Stomach (tissue), 4 donors: ENCODE measurements at regions not wholly inside any gene's neighbourhood (a gene's known extent, or its start where the extent isn't known, plus 50 kb on each side); places are given as distances from the start of the nearest gene placed in this dataset.

Experiments used
- EP300 ChIP-seq: sonication (generic); formaldehyde crosslinking; IDR thresholded peaks from one replicate; pipeline ENCODE4 v1.6.1; 2017; ENCODE audit warnings: antibody characterized with exemption
- POLR2A ChIP-seq, 4 donors: fragments of 450-650 bp; IDR thresholded peaks; one replicate each; pipeline ENCODE4 v1.6.1; 2016; ENCODE audit warnings: antibody characterized with exemption in 4 of 4, control low read depth in 2 of 4, mild to moderate bottlenecking in 1 of 4, moderate library complexity in 1 of 4
- POLR2AphosphoS5 ChIP-seq, 3 donors: sonication (generic); formaldehyde crosslinking; IDR thresholded peaks; one replicate each; pipeline ENCODE4 v1.6.1; 2016; ENCODE audit warnings: antibody characterized with exemption in 3 of 3
- TF ChIP-seq, protein P1 (sequence below), 7 experiments: fragments of 450-650 bp in 4 of 7; fragments of 200-600 bp in 3 of 7; sonication (generic) in 3 of 7; IDR thresholded peaks; one replicate each; pipeline ENCODE4 v1.5.1; 2016 to 2019; ENCODE audit warnings: antibody characterized with exemption in 7 of 7, control low read depth in 2 of 7, mild to moderate bottlenecking in 1 of 7

DNA sequence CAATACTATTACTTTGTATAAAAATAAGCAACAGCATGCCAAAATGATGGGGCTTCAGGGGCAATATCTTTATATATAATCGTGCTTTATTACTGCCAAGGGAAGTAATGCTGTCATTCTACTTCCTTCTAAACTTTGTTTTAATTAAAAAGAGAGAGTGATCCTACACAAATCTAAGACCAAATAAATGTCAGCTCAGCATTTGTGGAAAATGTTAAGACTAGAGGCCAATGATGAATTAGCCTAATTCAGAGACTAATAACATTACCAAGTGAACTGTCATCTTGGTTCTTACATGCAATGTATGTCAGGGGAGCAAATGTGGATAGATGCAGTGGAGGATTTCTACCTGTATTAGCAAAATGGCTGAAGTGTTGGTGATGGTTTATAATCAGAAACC, 166.4 kb upstream of the PTCHD1 start:
- TF ChIP-seq, protein P1, sequence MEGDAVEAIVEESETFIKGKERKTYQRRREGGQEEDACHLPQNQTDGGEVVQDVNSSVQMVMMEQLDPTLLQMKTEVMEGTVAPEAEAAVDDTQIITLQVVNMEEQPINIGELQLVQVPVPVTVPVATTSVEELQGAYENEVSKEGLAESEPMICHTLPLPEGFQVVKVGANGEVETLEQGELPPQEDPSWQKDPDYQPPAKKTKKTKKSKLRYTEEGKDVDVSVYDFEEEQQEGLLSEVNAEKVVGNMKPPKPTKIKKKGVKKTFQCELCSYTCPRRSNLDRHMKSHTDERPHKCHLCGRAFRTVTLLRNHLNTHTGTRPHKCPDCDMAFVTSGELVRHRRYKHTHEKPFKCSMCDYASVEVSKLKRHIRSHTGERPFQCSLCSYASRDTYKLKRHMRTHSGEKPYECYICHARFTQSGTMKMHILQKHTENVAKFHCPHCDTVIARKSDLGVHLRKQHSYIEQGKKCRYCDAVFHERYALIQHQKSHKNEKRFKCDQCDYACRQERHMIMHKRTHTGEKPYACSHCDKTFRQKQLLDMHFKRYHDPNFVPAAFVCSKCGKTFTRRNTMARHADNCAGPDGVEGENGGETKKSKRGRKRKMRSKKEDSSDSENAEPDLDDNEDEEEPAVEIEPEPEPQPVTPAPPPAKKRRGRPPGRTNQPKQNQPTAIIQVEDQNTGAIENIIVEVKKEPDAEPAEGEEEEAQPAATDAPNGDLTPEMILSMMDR (IDR thresholded peaks at IDR 0.05), result no peak
- TF ChIP-seq POLR2A (IDR thresholded peaks at IDR 0.05) (no peak), POLR2AphosphoS5 (IDR thresholded peaks at IDR 0.05) (no peak), EP300 (no peak)
